Stimulated activated naive CD4-positive, alpha-beta T cell treated with Interleukin-2 at 50 U/mL for 16 hours (primary cell): ENCODE measurements at regions not wholly inside any gene's neighbourhood (a gene's known extent, or its start where the extent isn't known, plus 50 kb on each side); places are given as distances from the start of the nearest gene placed in this dataset.

Source experiments
- DNase-seq: peaks from one replicate; lab custom pipeline; 2025; lab: John Stamatoyannopoulos, UW

GRCh38 chr21:15151385-15152103 lies 86.7 kb upstream of the NRIP1 start:
- no peak for DNase-seq

- DNase-seq, result no peak
These were observed 87.8 kb upstream of the NRIP1 start for GRCh38 chr21:15152591-15152990.

GRCh38 chr21:15159382-15160020 lies 94.7 kb upstream of the NRIP1 start:
- DNase-seq, result no peak

GRCh38 chr21:15160136-15160535 lies 95.3 kb upstream of the NRIP1 start:
- DNase-seq, result no peak

GRCh38 chr21:15162921-15163320 lies 98.1 kb upstream of the NRIP1 start:
- DNase-seq, result no peak

- no peak for DNase-seq
These were observed 99.5 kb upstream of the NRIP1 start for GRCh38 chr21:15164273-15164672.

- no peak for DNase-seq
These were observed 100.0 kb upstream of the NRIP1 start for GRCh38 chr21:15164678-15165303.

- no peak for DNase-seq
These were observed 105.8 kb upstream of the NRIP1 start for GRCh38 chr21:15170614-15171013.

- DNase-seq, result no peak
These were observed 106.7 kb upstream of the NRIP1 start for GRCh38 chr21:15171546-15171945.

- DNase-seq, result no peak
These were observed 108.2 kb upstream of the NRIP1 start for GRCh38 chr21:15172963-15173362.

- no peak for DNase-seq
These were observed 110.1 kb upstream of the NRIP1 start for GRCh38 chr21:15174923-15175322.

- no peak for DNase-seq
These were observed 117.9 kb upstream of the NRIP1 start for GRCh38 chr21:15182731-15183130.

- no peak for DNase-seq
These were observed 119.0 kb upstream of the NRIP1 start for GRCh38 chr21:15183813-15184257.

- DNase-seq, result no peak
These were observed 125.6 kb upstream of the NRIP1 start for GRCh38 chr21:15190412-15190811.

- DNase-seq, result no peak
These were observed 126.0 kb upstream of the NRIP1 start for GRCh38 chr21:15190837-15191236.

GRCh38 chr21:15191342-15191741 lies 126.5 kb upstream of the NRIP1 start:
- no peak for DNase-seq

GRCh38 chr21:15192243-15192642 lies 127.4 kb upstream of the NRIP1 start:
- DNase-seq, result no peak

GRCh38 chr21:15193937-15194336 lies 129.1 kb upstream of the NRIP1 start:
- DNase-seq, result no peak

- DNase-seq, result no peak
These were observed 130.3 kb upstream of the NRIP1 start for GRCh38 chr21:15195104-15195503.

GRCh38 chr21:15195768-15196167 lies 131.0 kb upstream of the NRIP1 start:
- no peak for DNase-seq

- no peak for DNase-seq
These were observed 132.9 kb upstream of the NRIP1 start for GRCh38 chr21:15197696-15198095.

- no peak for DNase-seq
These were observed 134.9 kb upstream of the NRIP1 start for GRCh38 chr21:15199414-15200383.
